OCI-LY7 (cell line): ENCODE measurements at regions not wholly inside any gene's neighbourhood (a gene's known extent, or its start where the extent isn't known, plus 50 kb on each side); places are given as distances from the start of the nearest gene placed in this dataset.

ENCODE experiments used
- BruUV-seq: library from RNA; stranded (reverse); fragments of 400-500 nt; replicated peaks from 2 replicates; lab custom pipeline; 2021; lab: Mats Ljungman, UMichigan
- CTCF ChIA-PET: fragments of 300-600 bp; sonication (Branson Sonifier 250); formaldehyde crosslinking; loops from one replicate; lab custom pipeline; 2022; ENCODE audit warnings: antibody characterized with exemption; ENCODE audit not compliant: unreplicated experiment; lab: Charles Lee
- POLR2A ChIA-PET: fragments of 300-600 bp; sonication (Branson Sonifier 250); formaldehyde crosslinking; loops from one replicate; lab custom pipeline; 2022; ENCODE audit warnings: antibody characterized with exemption; lab: Charles Lee
- DNase-seq: peaks from one replicate; pipeline ENCODE4 v3.0.0-alpha.2; 2015; ENCODE audit warnings: low spot score
- H2AFZ ChIP-seq: fragments of 200-600 bp; sonication (generic), shearing (Covaris generic); 2 replicates; pipeline ENCODE4 v1.6.1; 2014; ENCODE audit warnings: mild to moderate bottlenecking, antibody characterized with exemption, low read length, moderate library complexity
- H3K27ac ChIP-seq: fragments of 200-600 bp; sonication (generic); 2 replicates; pipeline ENCODE4 v1.5.1; 2014; ENCODE audit warnings: mixed run types, low read depth, mild to moderate bottlenecking, moderate library complexity, low read length, inconsistent platforms; ENCODE audit not compliant: poor library complexity, severe bottlenecking
- H3K36me3 ChIP-seq: fragments of 200-600 bp; sonication (generic); 2 replicates; pipeline ENCODE4 v1.6.1; 2014; ENCODE audit warnings: mild to moderate bottlenecking, antibody characterized with exemption, low read length, moderate library complexity, mixed read lengths; ENCODE audit not compliant: insufficient read depth
- H3K4me1 ChIP-seq: fragments of 200-600 bp; sonication (generic); 2 replicates; pipeline ENCODE4 v1.5.1; 2014; ENCODE audit warnings: mild to moderate bottlenecking, low read length; ENCODE audit not compliant: insufficient read depth, poor library complexity, severe bottlenecking
- H3K4me2 ChIP-seq: fragments of 200-600 bp; sonication (generic); 2 replicates; pipeline ENCODE4 v1.6.1; 2014; ENCODE audit warnings: mild to moderate bottlenecking, low read length
- H3K4me3 ChIP-seq: fragments of 200-600 bp; sonication (generic); 2 replicates; pipeline ENCODE4 v1.5.1; 2014; ENCODE audit warnings: mild to moderate bottlenecking, low read depth, low read length; ENCODE audit not compliant: poor library complexity, severe bottlenecking
- H3K79me2 ChIP-seq: fragments of 200-600 bp; sonication (generic); 2 replicates; pipeline ENCODE4 v1.6.1; 2016; ENCODE audit warnings: low read depth, mild to moderate bottlenecking, low read length, moderate library complexity, mixed read lengths; ENCODE audit not compliant: insufficient read depth
- H3K9me2 ChIP-seq: fragments of 200-600 bp; sonication (generic); 2 replicates; pipeline ENCODE4 v1.6.1; 2016; ENCODE audit warnings: mild to moderate bottlenecking, low read length, mixed read lengths; ENCODE audit not compliant: insufficient read depth
- H3K9me3 ChIP-seq: fragments of 200-600 bp; sonication (generic); 2 replicates; pipeline ENCODE4 v1.6.1; 2014; ENCODE audit warnings: mild to moderate bottlenecking, mixed run types, low read length, mixed read lengths
- H4K20me1 ChIP-seq: fragments of 200-600 bp; sonication (generic); 2 replicates; pipeline ENCODE4 v1.6.1; 2014; ENCODE audit warnings: mild to moderate bottlenecking, antibody characterized with exemption, low read length, moderate library complexity, mixed read lengths; ENCODE audit not compliant: insufficient read depth
- EZH2phosphoT487 ChIP-seq: fragments of 200-600 bp; sonication (generic); IDR thresholded peaks from 2 replicates; pipeline ENCODE4 v1.6.1; 2018; ENCODE audit warnings: low read depth, borderline replicate concordance, mild to moderate bottlenecking, mixed run types, antibody characterized with exemption, low read length, moderate library complexity, mixed read lengths
- intact Hi-C: fragments of 100-400 bp; cut with micrococcal nuclease; formaldehyde crosslinking; loops from one replicate; pipeline ENCODE4 v1.10.0; 2022; ENCODE audit not compliant: unreplicated experiment
- TF ChIP-seq, protein P1 (sequence below): fragments of 200-600 bp; sonication (generic); conservative IDR thresholded peaks from 2 replicates; pipeline ENCODE4 v1.5.1; 2014; ENCODE audit warnings: mild to moderate bottlenecking, antibody characterized with exemption, low read length, moderate library complexity, mixed read lengths

DNA sequence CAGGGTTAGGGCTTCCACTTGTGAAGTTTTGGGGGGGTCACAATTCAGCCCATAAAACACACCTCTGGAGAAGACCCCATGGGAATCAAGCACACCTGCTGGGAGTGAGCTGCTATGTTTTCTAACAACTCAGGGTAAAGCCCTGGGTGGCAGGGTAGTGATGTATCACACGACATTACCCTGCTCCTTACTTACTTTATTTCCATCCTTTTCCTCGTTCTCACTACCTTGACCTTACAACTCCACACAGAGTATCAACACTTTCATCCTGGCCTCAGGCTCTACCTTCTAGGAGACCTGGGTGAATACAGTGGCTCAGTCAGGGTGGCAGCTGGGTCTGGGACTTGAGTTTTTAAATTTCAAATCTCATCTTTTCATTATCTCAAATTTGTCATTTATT is 290.3 kb downstream of the CYRIA start:
- CTCF ChIA-PET, result no interaction called here
- no peaks in the 10 kb centered on the region for H3K9me3 ChIP-seq
- H3K36me3 ChIP-seq, result no peaks in the 10 kb centered on the region
- H3K79me2 ChIP-seq, result no peaks in the 10 kb centered on the region
- H3K9me2 ChIP-seq, result no peaks in the 10 kb centered on the region
- no TSS peak for BruUV-seq
- no peak overlapping the region for H3K4me3 ChIP-seq
- POLR2A ChIA-PET, result no interaction called here
- intact Hi-C loops, result no loop called here
- H3K4me1 ChIP-seq, result no peaks in the 10 kb centered on the region
- H4K20me1 ChIP-seq, result no peaks in the 10 kb centered on the region
- no peak overlapping the region for H2AFZ ChIP-seq
- H3K4me2 ChIP-seq, result no peak overlapping the region
- no peak overlapping the region for H3K27ac ChIP-seq
- no peak for DNase-seq
- TF ChIP-seq, protein P1, sequence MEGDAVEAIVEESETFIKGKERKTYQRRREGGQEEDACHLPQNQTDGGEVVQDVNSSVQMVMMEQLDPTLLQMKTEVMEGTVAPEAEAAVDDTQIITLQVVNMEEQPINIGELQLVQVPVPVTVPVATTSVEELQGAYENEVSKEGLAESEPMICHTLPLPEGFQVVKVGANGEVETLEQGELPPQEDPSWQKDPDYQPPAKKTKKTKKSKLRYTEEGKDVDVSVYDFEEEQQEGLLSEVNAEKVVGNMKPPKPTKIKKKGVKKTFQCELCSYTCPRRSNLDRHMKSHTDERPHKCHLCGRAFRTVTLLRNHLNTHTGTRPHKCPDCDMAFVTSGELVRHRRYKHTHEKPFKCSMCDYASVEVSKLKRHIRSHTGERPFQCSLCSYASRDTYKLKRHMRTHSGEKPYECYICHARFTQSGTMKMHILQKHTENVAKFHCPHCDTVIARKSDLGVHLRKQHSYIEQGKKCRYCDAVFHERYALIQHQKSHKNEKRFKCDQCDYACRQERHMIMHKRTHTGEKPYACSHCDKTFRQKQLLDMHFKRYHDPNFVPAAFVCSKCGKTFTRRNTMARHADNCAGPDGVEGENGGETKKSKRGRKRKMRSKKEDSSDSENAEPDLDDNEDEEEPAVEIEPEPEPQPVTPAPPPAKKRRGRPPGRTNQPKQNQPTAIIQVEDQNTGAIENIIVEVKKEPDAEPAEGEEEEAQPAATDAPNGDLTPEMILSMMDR, result no peak
- no peak for TF ChIP-seq EZH2phosphoT487

DNA sequence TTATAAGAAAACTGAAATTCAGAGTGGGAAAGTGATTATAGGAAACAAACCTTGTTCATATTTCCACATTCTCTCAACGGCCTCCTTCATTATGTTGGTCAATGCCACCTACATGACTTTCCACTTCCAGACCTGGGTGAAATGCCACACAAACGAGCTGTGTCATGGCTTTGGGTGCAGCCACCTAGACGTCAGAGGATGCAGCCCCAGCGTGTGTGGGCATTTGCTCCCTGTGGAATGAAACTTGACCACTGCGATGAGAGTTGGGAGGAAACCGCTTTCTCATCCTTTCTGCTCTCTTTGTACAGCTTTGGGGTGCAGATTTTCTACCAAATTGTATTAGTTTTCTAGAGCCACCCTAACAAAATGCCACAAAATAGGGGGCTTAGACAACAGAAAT is 291.0 kb downstream of the CYRIA start:
- CTCF ChIA-PET, result no interaction called here
- Histone ChIP-seq H3K4me1 (no peaks in the 10 kb centered on the region), H3K9me2 (no peaks in the 10 kb centered on the region), H3K27ac (no peak overlapping the region), H3K36me3 (no peaks in the 10 kb centered on the region), H3K9me3 (no peaks in the 10 kb centered on the region), H2AFZ (no peak overlapping the region), H3K4me2 (no peak overlapping the region), H3K79me2 (no peaks in the 10 kb centered on the region), H3K4me3 (no peak overlapping the region), H4K20me1 (no peaks in the 10 kb centered on the region)
- TF ChIP-seq, protein P1, result no peak
- TF ChIP-seq EZH2phosphoT487, result no peak
- DNase-seq, result no peak
- BruUV-seq, result no TSS peak
- POLR2A ChIA-PET, result interaction anchor here (1.0 kb wide), 1 partner anchor 33 kb away, joined by 3 read pairs; no protein-coding TSS in a partner anchor
- intact Hi-C loops, result no loop called here

DNA sequence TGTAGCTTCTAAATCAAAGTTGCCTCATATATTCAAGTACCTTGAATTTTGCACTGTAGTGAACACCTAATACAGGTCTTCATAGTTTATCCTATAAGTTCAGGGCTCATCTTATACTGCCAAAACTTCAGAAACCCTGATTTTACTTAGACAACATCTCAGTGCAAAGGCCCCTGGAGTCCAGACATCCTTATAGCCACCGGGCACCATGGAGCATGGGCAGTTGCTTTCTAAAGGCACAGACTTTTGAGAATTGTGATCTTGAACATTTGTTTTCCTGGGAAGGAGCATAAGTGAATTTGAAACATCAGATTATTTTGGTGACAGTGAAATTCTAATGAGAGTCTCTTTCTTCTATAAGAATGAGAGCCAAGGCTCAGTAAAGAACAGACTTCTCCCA is 292.3 kb downstream of the CYRIA start:
- no peaks in the 10 kb centered on the region for H3K9me2 ChIP-seq
- H3K4me2 ChIP-seq, result no peak overlapping the region
- H3K4me3 ChIP-seq, result no peak overlapping the region
- H3K9me3 ChIP-seq, result no peaks in the 10 kb centered on the region
- TF ChIP-seq, protein P1, result no peak
- no peak for TF ChIP-seq EZH2phosphoT487
- no peaks in the 10 kb centered on the region for H3K79me2 ChIP-seq
- H3K36me3 ChIP-seq, result no peaks in the 10 kb centered on the region
- ChIA-PET CTCF (no interaction called here), POLR2A (interaction anchor here (0.7 kb wide), 1 partner anchor 39 kb away, joined by 5 read pairs; no protein-coding TSS in a partner anchor)
- H2AFZ ChIP-seq, result no peak overlapping the region
- H3K4me1 ChIP-seq, result no peaks in the 10 kb centered on the region
- no peak for DNase-seq
- H4K20me1 ChIP-seq, result no peaks in the 10 kb centered on the region
- no peak overlapping the region for H3K27ac ChIP-seq
- BruUV-seq, result no TSS peak
- intact Hi-C loops, result no loop called here
